GM12872 (cell line): ENCODE measurements at regions not wholly inside any gene's neighbourhood (a gene's known extent, or its start where the extent isn't known, plus 50 kb on each side); places are given as distances from the start of the nearest gene placed in this dataset.

Experiments
- TF ChIP-seq, protein P1 (sequence below): IDR thresholded peaks from 3 replicates; pipeline ENCODE4 v1.5.1; 2011; ENCODE audit warnings: low read depth, mild to moderate bottlenecking, low read length, moderate library complexity; ENCODE audit not compliant: insufficient read depth

DNA sequence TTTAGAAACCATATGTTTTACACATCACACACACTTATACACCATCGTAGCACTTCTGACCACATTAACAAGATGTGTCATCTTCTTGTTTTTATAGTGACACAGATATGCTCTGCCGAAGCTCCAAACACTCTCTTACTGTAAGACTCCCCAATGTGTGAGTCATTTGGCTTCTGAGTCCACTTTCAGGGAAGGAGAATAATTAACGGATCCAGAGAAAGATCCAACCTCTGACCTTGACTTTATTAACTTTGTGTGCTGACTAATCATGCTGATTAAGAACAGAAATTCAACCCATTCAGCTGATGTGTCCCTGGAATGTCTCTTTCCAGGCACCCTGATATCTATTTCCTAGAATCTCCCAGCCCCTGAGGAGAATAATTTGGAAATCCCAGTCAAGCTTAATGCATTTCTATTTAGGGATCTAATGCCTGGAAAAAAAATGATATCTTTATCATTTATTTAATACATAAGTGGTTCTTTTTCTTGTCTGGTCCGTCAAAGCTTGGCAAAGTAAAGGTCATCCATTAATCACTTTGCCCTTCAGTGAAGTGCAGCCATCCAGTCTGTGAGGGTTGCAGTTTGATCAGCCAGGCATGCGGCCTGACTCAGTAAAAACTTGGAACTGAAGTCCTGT, 615.8 kb upstream of the SYT4 start:
- TF ChIP-seq, protein P1, sequence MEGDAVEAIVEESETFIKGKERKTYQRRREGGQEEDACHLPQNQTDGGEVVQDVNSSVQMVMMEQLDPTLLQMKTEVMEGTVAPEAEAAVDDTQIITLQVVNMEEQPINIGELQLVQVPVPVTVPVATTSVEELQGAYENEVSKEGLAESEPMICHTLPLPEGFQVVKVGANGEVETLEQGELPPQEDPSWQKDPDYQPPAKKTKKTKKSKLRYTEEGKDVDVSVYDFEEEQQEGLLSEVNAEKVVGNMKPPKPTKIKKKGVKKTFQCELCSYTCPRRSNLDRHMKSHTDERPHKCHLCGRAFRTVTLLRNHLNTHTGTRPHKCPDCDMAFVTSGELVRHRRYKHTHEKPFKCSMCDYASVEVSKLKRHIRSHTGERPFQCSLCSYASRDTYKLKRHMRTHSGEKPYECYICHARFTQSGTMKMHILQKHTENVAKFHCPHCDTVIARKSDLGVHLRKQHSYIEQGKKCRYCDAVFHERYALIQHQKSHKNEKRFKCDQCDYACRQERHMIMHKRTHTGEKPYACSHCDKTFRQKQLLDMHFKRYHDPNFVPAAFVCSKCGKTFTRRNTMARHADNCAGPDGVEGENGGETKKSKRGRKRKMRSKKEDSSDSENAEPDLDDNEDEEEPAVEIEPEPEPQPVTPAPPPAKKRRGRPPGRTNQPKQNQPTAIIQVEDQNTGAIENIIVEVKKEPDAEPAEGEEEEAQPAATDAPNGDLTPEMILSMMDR = no peak

DNA sequence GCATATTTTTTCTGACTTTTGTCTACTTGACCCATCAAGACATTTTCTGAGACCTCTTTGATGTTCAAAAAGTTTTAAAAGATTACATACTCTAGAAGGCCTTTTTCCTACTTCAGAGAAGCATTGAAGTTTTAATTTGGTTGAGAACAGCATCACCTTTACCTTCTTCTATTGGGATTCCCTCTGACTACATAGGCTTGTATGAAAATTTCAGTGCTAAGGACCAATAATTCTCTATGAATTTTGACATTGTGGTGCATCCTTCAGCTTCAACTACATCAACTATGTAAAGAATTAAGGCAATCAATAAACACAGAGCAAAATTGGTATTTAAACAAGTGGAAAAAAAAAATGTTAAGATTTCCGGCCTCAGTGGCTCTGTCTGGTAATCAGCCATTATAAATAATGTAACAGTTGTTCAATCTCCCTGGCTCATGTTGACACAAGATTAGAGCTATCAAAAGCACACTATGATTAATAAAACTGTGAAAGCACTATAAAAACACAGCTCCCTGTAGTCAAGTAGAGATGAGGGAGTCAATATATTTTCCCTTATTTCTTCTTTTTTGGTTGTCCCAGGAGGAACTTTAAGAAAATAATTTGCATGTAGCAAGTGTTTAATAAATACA, 627.0 kb upstream of the SYT4 start:
- TF ChIP-seq, protein P1 = no peak

DNA sequence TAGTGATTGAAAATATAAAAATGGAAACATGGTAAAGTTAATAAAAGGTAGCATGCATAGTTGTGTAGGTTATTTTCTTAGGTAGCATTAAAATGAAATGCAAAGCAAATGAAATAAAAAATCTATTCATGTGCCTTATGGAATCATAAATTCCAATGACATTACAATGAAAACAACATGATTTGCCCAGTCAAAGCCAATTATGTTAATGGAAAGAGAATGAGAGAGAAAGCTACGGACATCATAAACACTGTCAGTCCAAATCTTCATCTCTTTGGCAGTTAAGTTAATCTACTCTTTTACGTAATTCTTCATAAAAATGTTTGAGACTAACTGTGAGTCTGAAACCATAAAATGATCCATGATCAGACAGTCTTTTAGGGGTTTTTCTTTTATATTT, 636.7 kb upstream of the SYT4 start:
- TF ChIP-seq, protein P1 = no peak

DNA sequence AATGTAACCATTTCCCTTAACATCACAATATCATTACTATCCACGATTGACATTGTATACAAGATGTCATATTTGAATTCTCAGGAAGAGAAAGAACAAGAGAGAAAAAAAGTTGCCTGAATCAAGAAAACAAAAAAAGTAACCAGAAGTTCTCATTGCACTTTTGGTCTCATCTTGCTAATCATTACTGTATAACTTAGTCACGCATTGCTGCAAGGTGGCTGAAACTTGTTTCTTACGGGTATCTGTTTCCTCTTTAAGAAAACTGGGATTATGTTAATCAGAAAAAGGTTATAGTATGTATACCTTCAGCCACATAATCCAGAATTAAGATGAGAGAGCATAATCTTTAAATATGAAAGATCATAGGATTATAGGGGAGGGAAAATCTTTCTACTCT, 639.7 kb upstream of the SYT4 start:
- TF ChIP-seq, protein P1 = no peak

DNA sequence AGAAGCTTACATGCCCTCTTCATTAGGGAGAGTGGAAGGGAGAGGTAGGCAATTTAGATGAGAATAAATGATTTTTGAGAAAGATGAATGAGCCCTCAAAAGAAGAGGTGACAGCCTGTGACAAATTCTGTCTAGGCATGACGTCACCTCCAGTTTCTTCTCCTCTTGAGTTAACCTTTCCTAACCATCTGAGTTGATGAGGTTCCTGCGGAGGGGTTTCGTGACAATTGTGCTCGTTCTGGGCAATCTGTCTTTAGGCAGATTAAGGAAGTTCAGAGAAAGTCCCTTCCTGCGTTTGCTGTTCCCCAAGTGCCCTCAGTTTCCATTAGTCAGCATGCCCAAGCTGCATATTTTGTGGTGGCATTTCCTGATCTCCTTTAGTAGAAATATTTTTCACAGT, 640.2 kb upstream of the SYT4 start:
- TF ChIP-seq, protein P1 = no peak

DNA sequence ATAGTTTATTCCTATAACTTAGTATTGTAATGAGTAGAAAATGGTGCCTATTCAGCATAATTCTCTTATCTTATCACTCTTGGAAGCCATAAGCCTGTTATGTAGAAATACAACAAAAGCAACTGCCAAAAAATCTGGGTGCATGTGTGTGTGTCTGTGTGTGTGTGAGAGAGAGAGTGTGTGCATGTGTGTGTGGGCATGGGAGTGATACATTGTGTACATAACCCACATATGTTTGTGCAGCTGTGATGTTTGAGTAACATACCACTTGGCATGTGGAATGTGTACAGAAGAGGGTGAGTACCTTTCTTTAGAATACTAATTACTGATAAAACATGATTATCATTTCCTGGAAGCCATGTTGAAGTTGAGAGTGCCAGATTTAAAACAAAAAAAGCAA, 642.3 kb upstream of the SYT4 start:
- TF ChIP-seq, protein P1 = no peak

DNA sequence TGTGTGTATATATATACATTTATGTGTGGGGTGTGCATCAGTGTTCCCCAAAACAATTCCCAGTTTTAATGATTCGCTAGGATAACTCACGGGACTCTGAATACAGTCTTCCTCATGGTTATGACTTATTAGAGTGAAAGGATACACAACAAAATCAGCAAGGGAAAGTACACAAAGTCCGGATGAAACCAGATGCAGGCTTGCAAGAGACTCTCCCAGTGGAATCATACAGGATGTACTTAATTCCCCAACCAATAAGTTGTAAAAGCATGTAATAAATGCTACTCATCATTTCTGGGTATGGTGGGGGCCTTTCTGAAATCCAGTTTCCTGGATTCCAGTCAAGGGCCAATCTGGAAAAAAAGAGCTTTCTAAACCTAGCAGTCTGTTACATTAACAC, 654.1 kb upstream of the SYT4 start:
- TF ChIP-seq, protein P1 = no peak
